ENCODE measurements at regions not wholly inside any gene's neighbourhood (a gene's known extent, or its start where the extent isn't known, plus 50 kb on each side); places are given as distances from the start of the nearest gene placed in this dataset.

GRCh38 chr6:119443993-119444641 lies 94.6 kb upstream of the MAN1A1 start:
- TF ChIP-seq CTCF (IDR thresholded peaks at IDR 0.05; ENCODE audit: unreplicated experiment) = no peak

GRCh38 chr6:119442776-119443184 lies 93.2 kb upstream of the MAN1A1 start:
- CTCF ChIA-PET = interaction anchor here (0.7 kb wide), 1 partner anchor 382 kb away, joined by 3 read pairs; no protein-coding TSS in a partner anchor
- intact Hi-C loops (cut with micrococcal nuclease; ENCODE audit: unreplicated experiment) = loop anchor here (10.0 kb wide), 2 partner anchors 88 to 298 kb away; no protein-coding TSS in a partner anchor
- H3K27me3 Mint-ChIP-seq (ENCODE audit: unreplicated experiment) = no peaks in the 10 kb centered on the region
- H3K27ac Mint-ChIP-seq (ENCODE audit: unreplicated experiment) = no peak overlapping the region
- H3K9me3 Mint-ChIP-seq (ENCODE audit: low read depth, unreplicated experiment) = peaks cover 6% of the 10 kb centered on the region
- H3K36me3 Mint-ChIP-seq (ENCODE audit: insufficient read depth, unreplicated experiment) = peaks cover 5% of the 10 kb centered on the region
- H3K4me1 Mint-ChIP-seq (ENCODE audit: low read depth, unreplicated experiment) = peaks cover 31% of the 10 kb centered on the region
- BruUV-seq (replicated peaks) = no TSS peak
- no peak for DNase-seq
- no peak overlapping the region for H3K4me3 Mint-ChIP-seq (ENCODE audit: low read depth, unreplicated experiment)
- no peak for TF ChIP-seq CTCF (IDR thresholded peaks at IDR 0.05; ENCODE audit: unreplicated experiment)

More at GRCh38 chr6:119443993-119444641, 94.6 kb upstream of the MAN1A1 start:
- H3K4me1 Mint-ChIP-seq (ENCODE audit: low read depth, unreplicated experiment) = peaks cover 35% of the 10 kb centered on the region
- intact Hi-C loops (cut with micrococcal nuclease; ENCODE audit: unreplicated experiment) = loop anchor here (10.0 kb wide), 2 partner anchors 89 to 299 kb away; no protein-coding TSS in a partner anchor
- H3K9me3 Mint-ChIP-seq (ENCODE audit: low read depth, unreplicated experiment) = peaks cover 6% of the 10 kb centered on the region
- no peak for DNase-seq
- BruUV-seq (replicated peaks) = no TSS peak
- CTCF ChIA-PET = interaction anchor here (0.6 kb wide), 1 partner anchor 64 kb away, joined by 5 read pairs; no protein-coding TSS in a partner anchor
- no peak overlapping the region for H3K4me3 Mint-ChIP-seq (ENCODE audit: low read depth, unreplicated experiment)
- no peaks in the 10 kb centered on the region for H3K27me3 Mint-ChIP-seq (ENCODE audit: unreplicated experiment)
- H3K36me3 Mint-ChIP-seq (ENCODE audit: insufficient read depth, unreplicated experiment) = peaks cover 5% of the 10 kb centered on the region
- no peak overlapping the region for H3K27ac Mint-ChIP-seq (ENCODE audit: unreplicated experiment)

DNA sequence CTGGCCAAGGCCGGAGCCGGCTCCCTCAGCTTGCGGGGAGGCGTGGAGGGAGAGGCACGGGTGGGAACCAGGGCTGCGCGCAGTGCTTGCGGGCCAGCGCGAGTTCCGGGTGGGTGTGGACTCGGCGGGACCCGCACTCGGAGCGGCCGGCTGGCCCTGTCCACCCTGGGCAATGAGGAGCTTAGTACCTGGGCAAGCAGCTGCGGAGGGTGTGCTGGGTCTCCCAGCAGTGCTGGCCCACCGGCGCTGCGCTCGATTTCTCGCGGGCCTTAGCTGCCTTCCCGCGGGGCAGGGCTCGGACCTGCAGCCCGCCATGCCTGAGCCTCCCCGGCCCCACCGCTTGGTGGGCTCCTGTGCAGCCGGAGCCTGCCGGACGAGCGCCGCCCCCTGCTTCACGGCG lies 91.4 kb upstream of the MAN1A1 start:
- CTCF ChIA-PET = no interaction called here
- intact Hi-C loops (cut with micrococcal nuclease; ENCODE audit: unreplicated experiment) = loop anchor here (10.0 kb wide), 2 partner anchors 86 to 296 kb away; no protein-coding TSS in a partner anchor
- no peaks in the 10 kb centered on the region for H3K27me3 Mint-ChIP-seq (ENCODE audit: unreplicated experiment)
- no peak overlapping the region for H3K27ac Mint-ChIP-seq (ENCODE audit: unreplicated experiment)
- no TSS peak for BruUV-seq (replicated peaks)
- DNase-seq = no peak
- peaks cover 21% of the 10 kb centered on the region for H3K4me1 Mint-ChIP-seq (ENCODE audit: low read depth, unreplicated experiment)
- TF ChIP-seq CTCF (IDR thresholded peaks at IDR 0.05; ENCODE audit: unreplicated experiment) = no peak
- H3K4me3 Mint-ChIP-seq (ENCODE audit: low read depth, unreplicated experiment) = no peak overlapping the region
- H3K9me3 Mint-ChIP-seq (ENCODE audit: low read depth, unreplicated experiment) = peaks cover 6% of the 10 kb centered on the region
- H3K36me3 Mint-ChIP-seq (ENCODE audit: insufficient read depth, unreplicated experiment) = no peaks in the 10 kb centered on the region

DNA sequence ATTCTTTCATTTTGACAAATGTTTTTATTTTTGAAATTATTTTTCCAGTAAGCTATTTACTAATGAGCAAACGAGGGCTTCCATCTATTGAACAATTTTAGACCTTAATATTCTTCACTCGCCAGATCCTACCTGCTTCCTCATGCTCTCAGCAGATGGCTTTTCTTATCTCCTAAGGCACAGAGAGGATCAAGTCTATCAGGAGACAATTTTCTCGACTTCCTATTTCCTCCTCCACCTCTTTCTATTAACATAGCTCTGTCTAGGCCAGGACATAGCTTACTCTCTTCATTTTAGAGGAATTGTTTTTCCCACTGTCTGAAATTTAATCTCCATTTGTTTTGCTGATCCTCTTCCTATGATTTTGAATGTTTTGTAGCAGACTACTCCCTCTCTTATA lies 87.0 kb upstream of the MAN1A1 start:
- Mint-ChIP-seq H3K4me1 (ENCODE audit: low read depth, unreplicated experiment) (no peaks in the 10 kb centered on the region), H3K9me3 (ENCODE audit: low read depth, unreplicated experiment) (no peaks in the 10 kb centered on the region), H3K27me3 (ENCODE audit: unreplicated experiment) (no peaks in the 10 kb centered on the region), H3K27ac (ENCODE audit: unreplicated experiment) (no peak overlapping the region), H3K4me3 (ENCODE audit: low read depth, unreplicated experiment) (no peak overlapping the region), H3K36me3 (ENCODE audit: insufficient read depth, unreplicated experiment) (no peaks in the 10 kb centered on the region)
- no peak for TF ChIP-seq CTCF (IDR thresholded peaks at IDR 0.05; ENCODE audit: unreplicated experiment)
- intact Hi-C loops (cut with micrococcal nuclease; ENCODE audit: unreplicated experiment) = no loop called here
- CTCF ChIA-PET = no interaction called here
- DNase-seq = no peak
- BruUV-seq (replicated peaks) = no TSS peak

All from Calu3 (cell line).